Activated naive CD8-positive, alpha-beta T cell treated with anti-CD3 and anti-CD28 coated beads for 36 hours (primary cell): ENCODE measurements at regions not wholly inside any gene's neighbourhood (a gene's known extent, or its start where the extent isn't known, plus 50 kb on each side); places are given as distances from the start of the nearest gene placed in this dataset.

Source experiments
- DNase-seq: peaks from one replicate; pipeline ENCODE4 v3.0.0; 2021
- H3K27ac Mint-ChIP-seq: one replicate; pipeline ENCODE4 v1.8.0; 2022; ENCODE audit warnings: mild to moderate bottlenecking, moderate library complexity, mixed read lengths
- H3K27me3 Mint-ChIP-seq: one replicate; pipeline ENCODE4 v1.8.0; 2022; ENCODE audit warnings: mild to moderate bottlenecking, mixed read lengths
- H3K36me3 Mint-ChIP-seq: one replicate; pipeline ENCODE4 v1.8.0; 2021; ENCODE audit warnings: mild to moderate bottlenecking, mixed read lengths
- H3K4me1 Mint-ChIP-seq: one replicate; pipeline ENCODE4 v1.8.0; 2021; ENCODE audit warnings: mixed read lengths
- H3K4me3 Mint-ChIP-seq: one replicate; pipeline ENCODE4 v1.8.0; 2022; ENCODE audit warnings: mild to moderate bottlenecking, moderate library complexity, mixed read lengths
- H3K9me3 Mint-ChIP-seq: one replicate; pipeline ENCODE4 v1.8.0; 2022; ENCODE audit warnings: mixed read lengths

DNA sequence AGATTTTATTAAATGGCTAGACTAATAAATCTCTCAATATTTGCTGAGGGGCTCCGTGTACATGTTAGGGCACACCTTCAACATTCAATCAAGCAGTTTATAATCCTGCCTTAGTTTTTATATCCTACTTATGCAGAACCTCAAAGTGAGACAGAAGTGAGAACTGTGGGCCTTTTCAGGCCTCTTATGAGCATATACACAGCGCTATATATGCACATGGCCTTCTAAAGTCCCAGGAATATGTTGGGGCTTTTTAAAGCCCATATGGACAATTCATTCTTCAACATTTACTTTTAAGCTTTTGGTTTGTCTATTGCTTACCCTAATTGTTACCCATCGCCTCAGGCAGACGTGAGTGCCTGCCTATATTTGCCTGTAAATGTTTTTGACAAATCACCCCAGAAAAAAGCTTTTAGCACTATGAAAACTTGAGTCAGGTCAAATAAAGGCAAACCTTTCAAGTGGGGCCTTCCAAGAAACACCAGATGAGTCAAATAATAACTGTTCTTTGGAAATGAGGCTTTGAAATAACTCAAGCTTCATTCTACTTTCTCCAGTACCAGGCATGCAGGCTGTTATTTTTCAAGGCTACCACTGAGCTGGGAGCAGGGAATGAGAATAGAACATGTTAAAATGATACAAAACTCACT lies 58.2 kb downstream of the ESM1 start:
- Mint-ChIP-seq H3K4me1 (peaks cover 3% of the 10 kb centered on the region), H3K27ac (no peak overlapping the region), H3K4me3 (no peak overlapping the region), H3K36me3 (peaks cover 6% of the 10 kb centered on the region), H3K27me3 (no peaks in the 10 kb centered on the region), H3K9me3 (peaks cover 23% of the 10 kb centered on the region)
- no peak for DNase-seq

DNA sequence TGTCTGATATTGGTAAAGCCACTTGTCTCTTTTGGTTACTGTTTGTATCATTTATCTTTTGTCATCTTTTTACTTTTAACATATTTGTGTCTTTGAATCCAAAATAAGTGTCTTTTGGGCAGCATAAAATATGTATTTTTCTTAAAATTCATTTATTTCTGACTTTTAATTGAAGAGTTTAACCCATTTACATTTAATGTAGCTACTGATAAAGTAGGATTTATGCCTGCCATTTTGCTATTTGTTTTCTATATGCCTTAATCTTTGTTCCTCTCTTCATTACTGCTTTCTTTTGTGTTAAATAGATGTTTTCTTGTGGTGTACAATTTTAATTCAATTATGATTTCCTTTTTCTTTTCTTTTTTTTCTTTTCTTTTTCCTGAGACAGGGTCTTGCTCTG lies 60.9 kb downstream of the ESM1 start:
- peaks cover 3% of the 10 kb centered on the region for H3K4me1 Mint-ChIP-seq
- H3K36me3 Mint-ChIP-seq: peaks cover 6% of the 10 kb centered on the region
- DNase-seq: no peak
- peaks cover 23% of the 10 kb centered on the region for H3K9me3 Mint-ChIP-seq
- H3K27me3 Mint-ChIP-seq: peaks cover under 1% of the 10 kb centered on the region
- no peak overlapping the region for H3K4me3 Mint-ChIP-seq
- H3K27ac Mint-ChIP-seq: no peak overlapping the region

DNA sequence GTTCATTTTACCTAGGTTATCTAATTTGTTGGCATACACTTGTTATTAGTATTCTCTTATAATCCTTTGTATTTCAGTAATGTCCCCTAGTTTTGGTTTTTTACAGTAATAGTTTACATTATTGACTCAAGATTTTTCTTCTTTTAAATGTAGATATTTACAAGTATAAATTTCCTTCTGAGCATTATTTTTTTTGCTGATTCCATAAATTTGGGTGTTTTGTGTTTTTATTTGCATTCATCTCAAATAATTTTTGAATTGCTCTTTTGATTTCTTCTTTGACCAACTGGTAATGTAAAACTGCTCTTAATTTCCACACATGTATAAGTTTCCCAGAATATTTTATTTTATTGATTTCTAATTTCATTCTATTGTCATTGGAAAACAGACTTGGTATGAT lies 68.1 kb downstream of the ESM1 start:
- H3K27ac Mint-ChIP-seq: no peak overlapping the region
- no peak overlapping the region for H3K4me3 Mint-ChIP-seq
- DNase-seq: no peak
- peaks cover 25% of the 10 kb centered on the region for H3K27me3 Mint-ChIP-seq
- H3K4me1 Mint-ChIP-seq: no peaks in the 10 kb centered on the region
- no peaks in the 10 kb centered on the region for H3K9me3 Mint-ChIP-seq
- no peaks in the 10 kb centered on the region for H3K36me3 Mint-ChIP-seq

DNA sequence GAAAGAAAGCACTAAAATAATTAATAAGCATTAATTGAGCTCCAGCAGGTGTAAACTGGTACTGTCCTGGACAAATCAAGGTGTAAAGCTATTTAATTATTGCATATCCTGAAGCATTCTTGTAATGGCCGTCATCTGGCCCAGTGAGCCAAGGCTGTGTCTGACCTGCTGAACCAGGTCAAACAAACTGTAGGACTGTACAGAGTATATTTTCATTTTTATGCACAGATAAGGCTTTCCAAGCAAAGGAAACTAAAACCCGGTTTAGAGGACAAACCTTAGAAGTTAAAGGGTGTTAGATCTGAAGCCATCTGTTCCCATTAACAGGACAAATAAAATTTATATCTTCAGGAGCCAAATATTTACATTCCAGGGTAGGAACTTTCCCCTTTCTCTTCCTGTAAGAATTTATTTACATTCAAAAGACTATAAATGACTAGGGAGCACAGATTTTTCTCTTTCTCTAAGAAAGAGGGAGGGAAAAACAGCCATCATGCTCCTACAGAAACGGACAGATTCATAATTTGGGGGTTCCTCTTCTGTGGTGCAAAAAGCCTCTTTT lies 69.8 kb downstream of the ESM1 start:
- H3K36me3 Mint-ChIP-seq: no peaks in the 10 kb centered on the region
- no peak for DNase-seq
- no peak overlapping the region for H3K27ac Mint-ChIP-seq
- no peak overlapping the region for H3K4me3 Mint-ChIP-seq
- H3K9me3 Mint-ChIP-seq: no peaks in the 10 kb centered on the region
- peaks cover 25% of the 10 kb centered on the region for H3K27me3 Mint-ChIP-seq
- H3K4me1 Mint-ChIP-seq: no peaks in the 10 kb centered on the region

DNA sequence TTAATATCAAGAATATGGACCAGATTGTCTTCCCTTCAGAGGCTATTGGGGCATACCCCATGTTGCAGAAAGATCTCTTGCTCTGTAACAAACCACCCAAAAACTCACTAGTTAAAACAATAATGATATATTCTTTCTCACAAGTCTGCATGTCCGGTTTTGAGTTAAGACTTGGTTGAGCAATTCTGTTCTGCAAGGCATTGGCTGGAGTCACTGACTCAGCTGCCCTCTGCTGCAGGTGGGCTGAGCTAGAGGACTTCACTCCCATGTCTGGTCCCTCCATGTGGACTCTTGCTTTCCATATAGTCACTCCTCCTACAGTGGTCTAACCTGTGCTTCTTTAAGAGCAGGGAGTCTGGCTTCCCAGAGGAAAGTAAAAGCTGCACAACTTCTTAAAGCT lies 73.4 kb downstream of the ESM1 start:
- Mint-ChIP-seq H3K4me1 (no peaks in the 10 kb centered on the region), H3K9me3 (no peaks in the 10 kb centered on the region), H3K27ac (no peak overlapping the region), H3K36me3 (no peaks in the 10 kb centered on the region), H3K4me3 (no peak overlapping the region), H3K27me3 (peaks cover 23% of the 10 kb centered on the region)
- DNase-seq: no peak

DNA sequence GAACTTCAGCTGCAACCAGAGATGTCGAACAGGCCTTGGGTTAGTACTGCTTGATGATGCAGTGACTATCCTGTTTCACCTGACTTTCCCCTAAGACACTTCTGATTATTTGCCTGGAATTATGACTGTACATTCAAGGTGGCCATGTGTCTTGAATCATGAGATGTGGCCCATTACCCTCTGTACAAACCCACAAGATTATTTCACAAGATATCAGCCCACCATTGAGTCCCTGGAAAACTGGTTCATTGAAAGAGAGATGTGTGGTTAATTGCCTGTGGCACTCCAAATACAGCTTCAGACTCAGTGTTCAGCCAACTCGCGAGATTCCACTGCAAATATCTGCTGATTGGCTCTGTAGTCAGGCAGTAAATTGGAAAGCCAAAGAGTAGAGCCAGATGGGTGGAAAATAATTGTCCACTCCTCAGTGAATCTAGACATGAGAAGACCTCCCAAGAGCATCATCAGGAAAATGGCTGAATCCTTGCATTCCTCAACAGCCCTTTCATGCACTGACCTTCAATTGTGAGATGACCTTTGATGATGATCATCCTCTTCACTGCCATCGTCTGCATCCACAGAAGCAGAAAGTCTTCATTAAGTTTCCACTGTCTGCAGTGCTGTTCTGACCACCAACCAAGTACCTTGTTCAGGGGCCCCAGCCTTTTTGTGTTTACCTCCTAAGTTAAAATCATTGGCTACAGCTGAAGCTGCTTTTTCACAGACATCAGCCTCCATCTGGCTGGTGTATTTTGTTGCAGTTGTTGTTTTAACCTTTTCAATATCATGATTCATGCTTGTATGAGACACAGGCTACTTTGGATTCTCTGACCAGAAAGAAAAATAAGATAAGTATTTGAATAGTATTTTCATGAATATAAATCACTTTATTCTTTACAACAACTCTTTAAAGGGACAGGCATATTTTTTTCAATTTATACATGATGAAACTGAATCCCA lies 75.2 kb downstream of the ESM1 start:
- H3K27me3 Mint-ChIP-seq: peaks cover 24% of the 10 kb centered on the region
- no peak overlapping the region for H3K4me3 Mint-ChIP-seq

DNA sequence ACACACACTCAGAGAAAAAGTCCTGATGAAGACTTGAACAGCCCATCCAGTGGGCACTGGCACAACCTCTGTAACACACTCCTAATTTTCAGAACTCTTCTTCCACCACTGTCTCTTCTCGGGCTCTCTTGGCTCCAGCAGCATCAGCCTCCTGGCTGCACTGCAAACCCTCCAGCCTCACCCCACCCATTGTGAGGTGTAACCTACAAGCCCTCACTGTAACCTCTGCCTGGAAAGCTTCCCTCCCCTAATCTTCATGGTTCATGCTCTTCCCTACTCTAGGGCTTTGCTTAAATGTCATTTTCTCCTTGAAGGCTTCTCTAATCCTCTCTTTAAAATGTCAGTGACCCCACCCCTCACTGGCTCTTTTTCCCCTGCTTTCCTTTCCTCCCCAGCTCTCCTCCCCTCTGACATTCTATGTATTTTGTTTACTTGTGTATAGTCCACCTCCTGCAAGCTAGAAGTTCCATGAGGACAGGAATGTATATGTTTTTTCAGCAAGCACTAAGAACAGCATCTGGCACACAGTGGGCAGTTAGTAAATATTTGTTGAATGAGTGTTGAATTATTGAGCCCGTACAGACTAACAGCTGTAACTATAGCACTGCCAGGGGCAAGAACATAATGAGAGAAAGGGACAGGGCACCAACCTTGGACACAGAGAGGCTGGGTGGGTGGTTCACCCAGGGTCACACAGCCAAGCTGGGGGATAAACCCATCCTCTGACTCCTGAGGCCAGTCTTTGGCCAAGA lies 76.4 kb downstream of the ESM1 start:
- H3K27me3 Mint-ChIP-seq: peaks cover 26% of the 10 kb centered on the region
- no peaks in the 10 kb centered on the region for H3K36me3 Mint-ChIP-seq
- no peaks in the 10 kb centered on the region for H3K4me1 Mint-ChIP-seq
- H3K4me3 Mint-ChIP-seq: no peak overlapping the region
- no peaks in the 10 kb centered on the region for H3K9me3 Mint-ChIP-seq
- H3K27ac Mint-ChIP-seq: no peak overlapping the region
- DNase-seq: no peak

More for the DNA sequence above, 75.2 kb downstream of the ESM1 start:
- no peaks in the 10 kb centered on the region for H3K9me3 Mint-ChIP-seq
- no peak overlapping the region for H3K27ac Mint-ChIP-seq
- no peaks in the 10 kb centered on the region for H3K4me1 Mint-ChIP-seq
- no peak for DNase-seq
- no peaks in the 10 kb centered on the region for H3K36me3 Mint-ChIP-seq

DNA sequence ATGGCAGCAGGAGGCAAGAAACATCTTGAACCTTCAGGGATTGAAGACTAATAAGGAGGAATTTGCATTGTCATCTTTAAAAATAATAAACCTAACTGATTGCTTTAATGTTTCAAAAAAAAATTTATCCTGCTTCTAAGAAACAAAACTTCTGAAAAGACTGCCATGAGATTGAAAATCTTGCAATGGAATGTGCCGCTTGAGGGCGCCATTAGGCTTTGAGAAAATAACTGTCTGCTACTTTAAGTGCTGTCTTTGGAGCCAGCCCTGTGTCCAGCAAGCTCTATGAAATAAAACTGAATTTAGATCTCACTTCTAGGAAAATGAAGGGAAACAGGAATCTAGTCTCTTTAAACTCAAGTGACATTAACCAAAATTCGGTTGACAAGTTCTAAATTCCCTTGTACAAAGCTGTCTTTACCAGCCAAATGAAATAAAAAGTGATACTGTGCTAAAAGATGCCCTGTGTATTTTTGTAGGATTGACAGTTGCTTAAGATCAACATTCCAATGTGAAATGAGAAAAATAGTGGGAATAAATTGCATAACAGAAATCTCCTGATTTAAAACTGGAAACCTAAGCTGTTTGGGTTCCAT lies 79.4 kb downstream of the ESM1 start:
- Mint-ChIP-seq H3K9me3 (no peaks in the 10 kb centered on the region), H3K4me1 (peaks cover 18% of the 10 kb centered on the region), H3K27ac (no peak overlapping the region), H3K36me3 (no peaks in the 10 kb centered on the region), H3K4me3 (no peak overlapping the region), H3K27me3 (peaks cover 40% of the 10 kb centered on the region)
- peak; percentile 51 for DNase-seq

DNA sequence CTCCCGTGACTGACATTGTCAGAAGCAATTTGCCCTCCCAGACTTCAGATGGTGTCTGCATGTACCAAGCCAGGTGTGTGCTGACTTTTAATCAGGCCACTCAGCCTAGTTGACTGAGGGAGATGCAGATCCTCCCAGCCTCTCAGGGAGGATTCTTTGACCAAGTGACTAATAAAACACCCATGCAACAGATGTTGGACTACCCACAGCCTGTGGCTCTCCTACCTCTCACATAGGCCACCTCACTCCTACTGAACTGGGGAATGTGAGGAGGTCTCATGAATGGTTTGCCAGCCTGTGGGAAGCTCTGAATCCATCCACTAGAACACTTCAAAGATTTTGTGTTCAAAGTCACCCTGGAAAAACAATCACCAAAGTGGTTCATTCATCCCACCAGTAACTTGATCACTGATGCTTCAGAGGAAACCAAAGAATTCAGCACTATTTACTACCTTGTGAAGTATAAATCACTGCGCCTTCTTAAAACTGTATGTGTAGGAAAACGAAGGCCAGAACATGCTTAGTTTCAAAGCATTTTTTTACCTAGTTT lies 80.1 kb downstream of the ESM1 start:
- H3K9me3 Mint-ChIP-seq: no peaks in the 10 kb centered on the region
- peaks cover 18% of the 10 kb centered on the region for H3K4me1 Mint-ChIP-seq
- H3K36me3 Mint-ChIP-seq: no peaks in the 10 kb centered on the region
- no peak for DNase-seq
- no peak overlapping the region for H3K4me3 Mint-ChIP-seq
- peaks cover 44% of the 10 kb centered on the region for H3K27me3 Mint-ChIP-seq
- no peak overlapping the region for H3K27ac Mint-ChIP-seq

DNA sequence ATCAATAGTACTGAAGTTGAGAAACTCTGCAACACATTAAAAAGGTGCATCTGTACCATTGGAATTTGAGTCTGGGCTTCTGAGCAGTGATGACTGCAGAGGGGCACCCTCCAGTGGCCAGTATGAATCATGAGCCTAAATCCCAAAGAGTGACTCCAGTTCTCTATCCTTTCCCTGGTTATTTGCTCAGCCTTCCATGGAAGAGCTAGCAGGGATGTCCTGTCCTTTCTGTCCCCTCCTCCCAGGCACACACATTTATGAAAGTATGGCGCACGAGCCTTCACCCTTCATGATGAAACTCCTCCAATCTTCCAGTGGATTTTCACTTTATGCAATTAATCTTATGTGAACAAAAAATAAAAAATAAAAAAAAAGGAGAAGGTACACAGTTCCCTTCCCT lies 81.0 kb downstream of the ESM1 start:
- DNase-seq: no peak
- Mint-ChIP-seq H3K27me3 (peaks cover 52% of the 10 kb centered on the region), H3K9me3 (no peaks in the 10 kb centered on the region), H3K36me3 (no peaks in the 10 kb centered on the region), H3K4me3 (no peak overlapping the region), H3K4me1 (peaks cover 18% of the 10 kb centered on the region), H3K27ac (no peak overlapping the region)

DNA sequence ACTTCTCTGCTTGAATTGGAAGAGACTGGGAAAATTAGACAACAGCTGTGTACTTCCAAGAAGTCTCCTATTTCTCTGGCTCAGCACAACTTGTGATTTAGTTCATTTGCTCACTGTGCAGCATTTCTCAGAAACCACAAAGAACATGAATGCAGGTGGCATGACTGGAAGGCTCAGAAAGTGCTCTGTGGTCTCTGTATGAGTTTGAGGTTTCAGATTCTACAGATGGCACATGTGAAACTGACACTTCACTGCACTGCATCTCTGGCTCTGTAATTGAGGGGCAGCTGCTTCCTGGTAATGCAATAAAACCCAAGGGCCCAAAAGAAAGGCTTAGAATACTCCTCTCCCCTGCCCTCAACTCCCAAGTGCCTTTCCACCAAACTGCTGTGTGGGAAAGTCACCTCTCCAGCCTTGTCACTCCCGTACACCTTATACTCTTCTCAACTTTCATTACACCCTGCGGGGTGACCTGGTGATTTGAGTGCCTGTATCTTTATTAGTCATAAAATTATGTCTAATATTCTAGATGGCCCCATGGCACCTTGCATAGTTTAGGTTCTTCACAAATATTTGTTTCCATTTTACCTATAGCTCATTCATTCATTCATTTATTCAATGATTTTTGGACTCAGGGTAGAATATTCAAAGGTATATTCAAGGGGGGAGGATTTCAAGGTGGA lies 82.5 kb downstream of the ESM1 start:
- H3K4me3 Mint-ChIP-seq: peak overlapping the region; percentile 48
- H3K27ac Mint-ChIP-seq: no peak overlapping the region
- peaks cover 55% of the 10 kb centered on the region for H3K27me3 Mint-ChIP-seq
- no peaks in the 10 kb centered on the region for H3K9me3 Mint-ChIP-seq
- peaks cover 1% of the 10 kb centered on the region for H3K36me3 Mint-ChIP-seq
- peaks cover 18% of the 10 kb centered on the region for H3K4me1 Mint-ChIP-seq
- peak; percentile 60 for DNase-seq

DNA sequence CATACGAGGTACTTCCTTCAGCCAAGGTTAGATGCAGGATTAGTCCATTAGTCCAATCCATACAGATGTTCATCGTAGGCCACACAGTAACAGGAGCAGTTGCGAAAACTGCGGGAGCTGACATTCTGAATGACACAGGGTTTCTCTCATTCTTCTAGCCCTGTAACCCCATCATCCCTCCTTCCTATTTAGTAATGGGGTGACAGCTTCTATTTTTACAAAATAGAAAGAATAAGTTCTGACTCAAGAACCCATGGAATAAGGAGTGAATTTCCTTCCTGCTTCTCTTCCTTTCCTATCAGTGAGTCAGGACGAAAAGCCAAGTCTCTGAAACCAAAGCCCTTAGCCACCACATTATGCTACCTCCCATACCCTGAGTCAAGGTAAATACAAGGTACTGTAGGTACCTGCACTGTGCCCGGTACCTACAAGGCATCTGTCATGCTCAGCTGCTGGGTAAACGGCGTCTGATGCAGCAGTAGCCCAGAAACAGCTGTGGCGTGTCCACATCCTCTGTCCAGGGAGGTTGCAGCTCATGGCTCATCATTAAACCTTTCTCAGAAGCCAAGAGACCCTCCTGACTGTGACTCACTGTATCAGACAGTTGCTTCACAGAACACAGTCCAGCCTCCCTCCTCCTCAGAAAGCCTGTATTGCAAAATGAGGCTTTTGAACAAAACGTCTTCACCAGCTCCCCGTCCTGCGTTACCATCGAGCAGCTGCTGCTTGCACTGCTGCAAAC lies 84.2 kb downstream of the ESM1 start:
- H3K4me3 Mint-ChIP-seq: no peak overlapping the region
- no peak overlapping the region for H3K27ac Mint-ChIP-seq
- peaks cover 18% of the 10 kb centered on the region for H3K4me1 Mint-ChIP-seq
- H3K27me3 Mint-ChIP-seq: peaks cover 68% of the 10 kb centered on the region
- no peaks in the 10 kb centered on the region for H3K9me3 Mint-ChIP-seq
- H3K36me3 Mint-ChIP-seq: peaks cover 1% of the 10 kb centered on the region
- no peak for DNase-seq

DNA sequence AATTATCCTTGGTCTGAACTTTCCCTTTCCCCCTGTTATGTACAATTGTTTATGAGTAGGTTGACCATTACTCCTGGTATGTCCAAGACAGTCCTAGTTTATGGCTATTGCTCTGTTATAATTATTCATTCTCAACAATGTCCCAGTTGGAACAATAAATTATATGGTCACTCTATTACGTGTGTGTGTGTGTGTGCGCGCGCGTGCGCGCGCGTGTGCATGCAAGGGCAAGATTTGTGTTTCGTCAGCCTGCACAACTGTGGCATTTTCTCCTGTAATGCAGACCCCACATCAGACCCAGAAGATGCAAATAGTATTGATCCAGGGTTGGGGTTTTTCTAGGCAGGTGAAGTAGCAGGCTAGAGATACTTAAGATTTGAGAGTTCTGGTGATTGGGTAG lies 88.4 kb downstream of the ESM1 start:
- Mint-ChIP-seq H3K4me1 (peaks cover 13% of the 10 kb centered on the region), H3K9me3 (no peaks in the 10 kb centered on the region), H3K36me3 (peaks cover 1% of the 10 kb centered on the region), H3K4me3 (no peak overlapping the region), H3K27me3 (peaks cover 55% of the 10 kb centered on the region), H3K27ac (no peak overlapping the region)
- DNase-seq: no peak
